HG02763 (cell line): ENCODE measurements at regions not wholly inside any gene's neighbourhood (a gene's known extent, or its start where the extent isn't known, plus 50 kb on each side); places are given as distances from the start of the nearest gene placed in this dataset.

Experiments
- ATAC-seq: cut with Tn5 transposase; IDR thresholded peaks from one replicate; pipeline ENCODE4 v1.9.1; 2021; ENCODE audit warnings: mild to moderate bottlenecking, moderate library complexity; ENCODE audit not compliant: unreplicated experiment

- no peak for ATAC-seq
These were observed 608.0 kb downstream of the TLL1 start for GRCh38 chr4:166481055-166481454.

GRCh38 chr4:166481739-166482138 lies 608.7 kb downstream of the TLL1 start:
- ATAC-seq: no peak

- ATAC-seq: no peak
These were observed 609.7 kb downstream of the TLL1 start for GRCh38 chr4:166482758-166483157.

DNA sequence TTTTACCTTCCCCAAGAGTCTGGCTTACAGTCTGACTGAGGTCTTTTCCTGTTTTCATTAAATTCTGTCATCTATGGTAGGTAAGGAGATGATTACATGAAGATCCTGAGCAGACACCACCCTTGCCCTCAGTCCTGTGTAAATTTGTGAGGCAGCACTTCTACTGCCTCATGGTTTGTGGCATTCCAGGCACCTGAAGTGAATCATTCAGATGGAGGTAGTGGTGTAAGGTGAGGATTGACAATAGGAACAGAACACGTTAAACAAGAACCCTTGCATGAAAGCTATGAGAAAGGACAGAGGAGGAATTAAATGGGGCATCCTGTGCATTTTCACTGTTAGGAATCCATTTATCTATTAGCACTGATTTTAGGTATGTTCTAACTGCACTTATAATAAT lies 618.6 kb downstream of the TLL1 start:
- no peak for ATAC-seq

- no peak for ATAC-seq
These were observed 620.9 kb downstream of the TLL1 start for GRCh38 chr4:166493924-166494345.

DNA sequence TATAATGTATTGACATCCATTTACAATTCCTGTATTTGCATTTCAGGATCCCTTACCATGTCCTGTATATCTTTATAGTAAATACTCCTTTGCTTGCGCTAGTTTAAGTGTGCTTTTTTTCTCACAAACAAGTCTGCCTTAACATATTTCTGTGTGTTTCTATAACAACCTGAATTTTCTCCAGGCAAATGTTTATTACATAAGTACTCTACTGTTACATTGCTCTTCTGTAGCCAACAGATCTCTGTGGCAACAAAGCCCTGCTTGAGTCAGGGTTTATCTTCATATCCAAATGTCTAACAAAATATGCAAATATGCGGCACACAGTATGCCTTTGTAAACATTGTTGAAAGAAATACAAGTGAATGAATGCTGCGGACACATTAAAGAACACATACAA lies 625.5 kb downstream of the TLL1 start:
- no peak for ATAC-seq

GRCh38 chr4:166499820-166500219 lies 626.8 kb downstream of the TLL1 start:
- ATAC-seq: no peak

GRCh38 chr4:166501941-166502382 lies 628.9 kb downstream of the TLL1 start:
- ATAC-seq: peak; percentile 90

DNA sequence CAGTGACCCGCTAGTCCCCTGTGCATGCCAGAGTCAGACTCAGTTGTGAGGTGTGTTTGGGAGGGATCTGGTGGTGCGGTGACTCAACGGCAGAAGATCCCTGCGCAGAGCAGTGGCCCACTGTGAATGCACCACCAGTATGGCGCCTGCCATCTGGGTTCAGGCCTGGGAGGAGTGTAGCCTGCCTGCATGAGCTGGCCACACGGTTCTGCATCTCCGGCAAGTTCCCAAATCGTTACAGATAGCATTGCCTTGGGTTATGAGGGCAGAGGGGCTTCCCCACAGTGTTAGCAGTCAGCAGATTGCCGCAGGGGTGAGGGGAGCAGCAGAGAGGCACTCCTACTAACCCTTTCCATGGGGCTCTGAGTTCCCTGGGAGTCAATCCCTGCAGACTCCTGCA lies 629.6 kb downstream of the TLL1 start:
- no peak for ATAC-seq

- no peak for ATAC-seq
These were observed 633.0 kb downstream of the TLL1 start for GRCh38 chr4:166506051-166506450.

DNA sequence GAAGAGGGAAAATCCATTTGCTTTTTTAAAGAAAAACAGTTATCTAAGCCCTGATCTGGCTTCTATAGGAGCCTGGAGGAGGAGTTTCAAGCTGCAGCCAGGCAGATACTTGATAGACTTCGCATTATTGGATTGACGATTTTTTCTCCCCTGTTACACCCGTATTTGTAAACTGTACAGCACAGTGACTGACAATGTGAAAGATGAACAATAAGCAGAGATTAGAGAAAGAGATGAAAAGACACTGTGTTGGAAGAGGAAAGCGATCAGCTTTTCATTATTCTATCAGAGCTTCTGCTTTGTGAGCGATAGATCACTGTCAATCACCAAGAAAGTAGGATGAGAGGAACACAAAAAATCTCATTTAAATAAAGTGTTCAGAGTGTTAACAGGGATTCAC lies 639.2 kb downstream of the TLL1 start:
- no peak for ATAC-seq

- no peak for ATAC-seq
These were observed 645.3 kb downstream of the TLL1 start for GRCh38 chr4:166518315-166518714.

DNA sequence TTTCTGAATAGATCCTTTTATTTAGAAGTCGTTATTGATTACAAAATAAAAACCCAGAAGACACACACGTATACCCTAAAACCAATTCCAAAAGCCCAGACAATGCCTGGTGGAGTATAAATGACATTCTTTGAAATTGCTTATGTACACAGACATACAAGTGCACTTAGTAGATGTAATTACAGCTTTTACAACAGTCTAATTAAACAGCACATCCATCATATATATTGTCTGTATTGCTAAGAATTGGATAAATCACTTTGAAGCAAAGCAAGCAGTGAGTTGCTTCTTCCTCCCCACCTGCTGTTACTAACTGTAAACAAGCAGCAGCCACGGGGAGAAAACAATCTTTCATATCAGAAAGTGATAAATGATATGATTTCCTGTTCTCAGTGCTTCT lies 645.7 kb downstream of the TLL1 start:
- no peak for ATAC-seq

GRCh38 chr4:166519774-166520173 lies 646.7 kb downstream of the TLL1 start:
- ATAC-seq: no peak

DNA sequence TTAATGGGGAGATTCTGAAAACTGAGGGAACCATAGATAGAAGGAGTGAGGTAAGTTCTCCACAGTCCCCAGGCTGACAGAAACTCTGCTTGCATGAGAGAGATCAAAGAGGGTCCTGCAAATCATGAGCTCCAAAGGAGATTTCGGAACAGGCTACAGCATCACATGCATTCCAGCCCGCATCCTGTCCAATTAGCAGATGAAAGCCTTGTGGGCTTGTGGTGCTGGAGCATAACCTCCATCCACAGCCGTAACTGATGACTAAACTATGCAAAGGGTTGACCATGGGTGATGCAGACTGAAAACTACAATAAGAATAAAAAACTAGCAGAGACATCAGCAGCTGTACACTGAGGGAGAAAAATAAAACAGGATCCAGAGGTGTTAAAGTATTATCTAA lies 654.5 kb downstream of the TLL1 start:
- no peak for ATAC-seq

DNA sequence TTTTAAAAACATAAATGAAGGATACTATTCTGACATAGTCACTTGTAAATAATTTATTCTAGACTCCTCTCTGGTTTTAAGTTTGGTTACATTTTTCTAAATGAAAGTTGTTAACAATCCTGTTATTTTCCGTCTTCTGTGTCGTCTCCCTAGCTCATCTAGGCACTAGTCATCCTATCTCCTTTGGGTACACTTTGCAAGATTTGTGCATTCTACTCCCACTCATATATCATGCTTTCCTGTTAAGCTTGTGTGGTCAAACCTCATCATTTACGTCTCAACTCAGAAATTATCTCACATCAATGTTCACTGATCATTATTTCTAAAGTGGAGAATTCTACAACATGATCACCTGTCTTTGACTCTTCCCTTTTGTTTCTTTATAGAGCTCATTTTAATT lies 658.7 kb downstream of the TLL1 start:
- no peak for ATAC-seq

DNA sequence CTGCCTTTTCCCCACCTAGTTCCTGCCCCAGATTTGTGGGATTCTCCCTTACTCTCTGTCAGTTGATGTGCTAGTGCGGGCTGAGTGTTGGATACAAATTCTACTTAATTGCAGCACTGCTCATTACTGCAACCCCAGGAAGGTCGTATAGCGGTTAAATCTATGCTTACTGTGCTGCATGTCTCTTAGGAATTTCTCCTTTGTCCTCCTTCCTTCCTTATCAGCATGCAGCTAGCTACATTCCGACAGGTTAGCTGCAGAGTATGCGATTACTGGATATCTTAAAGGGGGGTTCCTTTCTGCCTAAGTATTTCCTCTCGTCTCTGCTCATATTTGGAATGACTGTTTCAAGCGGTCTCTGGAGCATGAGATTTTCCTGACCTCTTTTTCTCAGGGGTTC lies 662.8 kb downstream of the TLL1 start:
- ATAC-seq: no peak

DNA sequence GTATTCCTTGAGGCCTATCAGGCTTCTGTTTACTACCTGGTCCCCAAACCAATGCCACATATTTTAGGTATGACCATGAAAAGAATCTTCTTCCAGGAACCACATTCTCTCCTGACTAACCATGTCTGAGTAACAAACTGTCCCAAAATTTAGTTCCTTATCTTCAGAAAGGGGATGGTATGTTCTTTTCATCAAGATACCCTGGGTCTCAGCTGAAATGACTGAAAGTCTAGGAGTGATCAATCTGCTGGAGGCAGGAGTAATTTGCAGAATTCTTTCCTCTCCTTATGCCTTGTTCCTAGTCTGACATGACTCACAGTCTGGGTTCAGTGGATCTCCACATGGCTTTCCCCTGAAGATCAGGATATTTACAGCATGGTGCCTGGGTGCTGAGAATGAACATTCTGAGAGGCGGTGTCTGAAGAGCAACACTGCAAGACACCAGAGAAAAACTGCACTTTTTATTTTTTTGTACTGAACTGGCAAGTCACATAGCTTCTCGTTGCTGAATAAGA lies 665.5 kb downstream of the TLL1 start:
- no peak for ATAC-seq

DNA sequence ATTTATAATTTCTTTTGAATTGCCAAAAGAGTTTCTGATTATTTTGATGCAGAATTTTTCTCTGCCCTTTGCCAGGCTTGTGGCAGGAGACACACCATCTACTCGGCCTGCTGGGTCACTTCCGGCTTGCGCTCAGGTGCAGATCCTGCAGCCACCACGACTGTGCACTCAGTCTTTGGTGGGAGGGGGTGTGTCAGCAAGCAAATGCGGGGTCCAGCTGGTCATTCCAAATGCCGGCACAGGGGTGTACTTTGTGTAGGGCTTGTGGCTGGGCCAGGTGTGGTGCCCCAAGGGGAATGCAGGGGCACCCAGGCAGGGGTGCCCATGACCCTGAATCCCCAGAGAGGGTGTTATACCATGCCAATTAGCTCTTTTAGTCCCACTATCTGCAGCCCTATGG lies 673.0 kb downstream of the TLL1 start:
- no peak for ATAC-seq

- no peak for ATAC-seq
These were observed 656.7 kb downstream of the SPOCK3 start for GRCh38 chr4:166577639-166578038.

GRCh38 chr4:166585491-166585890 lies 648.8 kb downstream of the SPOCK3 start:
- no peak for ATAC-seq

- peak; percentile 56 for ATAC-seq
These were observed 639.9 kb downstream of the SPOCK3 start for GRCh38 chr4:166594326-166594946.

DNA sequence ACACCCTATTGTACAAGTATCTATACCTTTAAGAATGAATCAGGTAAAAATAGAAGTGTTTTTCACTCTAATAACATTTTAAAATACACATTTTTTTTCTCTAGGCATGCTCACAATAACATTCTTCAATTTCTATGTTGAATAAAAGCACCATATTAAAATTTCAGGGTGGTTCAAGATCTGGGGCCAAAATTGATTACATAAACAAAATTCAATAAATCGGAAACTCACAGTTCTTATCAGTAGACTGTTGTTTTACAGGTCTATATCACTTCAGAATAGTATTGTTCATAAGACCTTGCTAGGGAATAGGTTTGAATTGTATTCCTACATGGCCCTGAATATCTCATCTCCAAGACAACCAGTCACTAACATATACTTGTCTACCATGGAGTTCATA lies 634.0 kb downstream of the SPOCK3 start:
- ATAC-seq: no peak
